Body of pancreas (tissue), 4 donors: ENCODE measurements at regions not wholly inside any gene's neighbourhood (a gene's known extent, or its start where the extent isn't known, plus 50 kb on each side); places are given as distances from the start of the nearest gene placed in this dataset.

ENCODE experiments used
- ATAC-seq: fragments of 150-250 bp; one replicate; pipeline ENCODE4 v1.9.1; 2016
- DNase-seq, 4 donors: peaks; one replicate each; pipeline ENCODE4 v3.0.0-alpha.2; 2019
- H3K27ac ChIP-seq, 4 donors: fragments of 200-600 bp; sonication (generic); 1 replicate in 3 of 4; 2 replicates in 1 of 4; pipeline versions ENCODE4 v1.5.1 to v1.6.1; 2016 to 2019; ENCODE audit warnings: mild to moderate bottlenecking in 1 of 4, mixed read lengths in 1 of 4, moderate library complexity in 1 of 4
- H3K27me3 ChIP-seq, 2 donors: fragments of 200-600 bp; sonication (generic); one replicate each; pipeline ENCODE4 v1.6.0; 2016; ENCODE audit warnings: mild to moderate bottlenecking in 1 of 2
- H3K36me3 ChIP-seq, 2 donors: fragments of 200-600 bp; sonication (generic); replicated peaks in 1 of 2; 2 replicates each; pipeline ENCODE4 v1.5.1; 2016; ENCODE audit warnings: low read depth in 2 of 2; ENCODE audit not compliant: insufficient read depth in 1 of 2
- H3K4me1 ChIP-seq: fragments of 200-600 bp; sonication (generic); one replicate; pipeline ENCODE4 v1.6.0; 2016
- H3K4me3 ChIP-seq, 2 donors: fragments of 200-600 bp; sonication (generic); 1 replicate in 1 of 2; 2 replicates in 1 of 2; pipeline ENCODE4 v1.5.1; 2016 to 2019
- H3K9me3 ChIP-seq, 3 donors: fragments of 200-600 bp; sonication (generic); 1 replicate in 2 of 3; 2 replicates in 1 of 3; pipeline ENCODE4 v1.5.1; 2016
- CTCF ChIP-seq, 7 experiments: fragments of 450-650 bp in 4 of 7; fragments of 200-600 bp in 3 of 7; sonication (generic) in 3 of 7; IDR thresholded peaks; one replicate each; pipeline ENCODE4 v1.5.1; 2016 to 2019; ENCODE audit warnings: antibody characterized with exemption in 7 of 7
- POLR2A ChIP-seq, 3 donors: fragments of 450-650 bp; IDR thresholded peaks; one replicate each; pipeline ENCODE4 v1.6.1; 2016; ENCODE audit warnings: antibody characterized with exemption in 3 of 3, mild to moderate bottlenecking in 2 of 3
- WGBS, 2 donors: methylation state at CpG; one replicate each; pipeline ENCODE4 v1.1.5; 2017; 5-methylcytosine and 5-hydroxymethylcytosine counted together
- intact Hi-C: fragments of 100-400 bp; cut with DNase I; formaldehyde crosslinking; loops from one replicate; pipeline ENCODE4 v1.15.1; 2023

GRCh38 chr4:125729171-125729570 is 414.4 kb downstream of the FAT4 start:
- Histone ChIP-seq H3K36me3 (no peaks in the 10 kb centered on the region), H3K27ac (no peak overlapping the region), H3K4me3 (no peak overlapping the region), H3K4me1 (no peaks in the 10 kb centered on the region), H3K9me3 (no peaks in the 10 kb centered on the region), H3K27me3 (no peaks in the 10 kb centered on the region)
- intact Hi-C loops: no loop called here
- no peak for ATAC-seq
- DNase-seq: no peak
- TF ChIP-seq CTCF (IDR thresholded peaks at IDR 0.05) (no peak), POLR2A (IDR thresholded peaks at IDR 0.05) (no peak)

- TF ChIP-seq POLR2A (IDR thresholded peaks at IDR 0.05) (no peak), CTCF (IDR thresholded peaks at IDR 0.05) (no peak)
- Histone ChIP-seq H3K27me3 (no peaks in the 10 kb centered on the region), H3K4me3 (no peak overlapping the region), H3K9me3 (no peaks in the 10 kb centered on the region), H3K27ac (no peak overlapping the region), H3K4me1 (peaks cover 7% of the 10 kb centered on the region), H3K36me3 (no peaks in the 10 kb centered on the region)
- intact Hi-C loops: no loop called here
- 42 to 50% methylated on average over 1 of the region's 1 CpG for WGBS, 2 donors
- no peak for ATAC-seq
- DNase-seq: no peak
Observed at GRCh38 chr4:125732632-125733031, 417.9 kb downstream of the FAT4 start.

- intact Hi-C loops: no loop called here
- 47% methylated on average over 5 of the region's 5 CpGs for WGBS, 2 donors
- peak overlapping the region in 3 of 4 donors; percentile 25 to 76 (median 64) for H3K27ac ChIP-seq
Observed at GRCh38 chr4:125734504-125734903, 419.7 kb downstream of the FAT4 start.

GRCh38 chr4:125735102-125735501 is 420.3 kb downstream of the FAT4 start:
- Histone ChIP-seq H3K4me3 (no peak overlapping the region), H3K4me1 (peaks cover 7% of the 10 kb centered on the region), H3K36me3 (no peaks in the 10 kb centered on the region), H3K27ac (peak overlapping the region in 3 of 4 donors; percentile 25 to 76 (median 64)), H3K9me3 (no peaks in the 10 kb centered on the region), H3K27me3 (no peaks in the 10 kb centered on the region)
- WGBS, 2 donors: 26 to 30% methylated on average over 4 of the region's 4 CpGs
- no peak for TF ChIP-seq CTCF (IDR thresholded peaks at IDR 0.05)
- no peak for TF ChIP-seq POLR2A (IDR thresholded peaks at IDR 0.05)
- peak; percentile 92 for ATAC-seq
- peak; percentile 23 to 43 (median 32) for DNase-seq
- intact Hi-C loops: no loop called here

More at GRCh38 chr4:125734504-125734903, 419.7 kb downstream of the FAT4 start:
- TF ChIP-seq POLR2A (IDR thresholded peaks at IDR 0.05): no peak
- TF ChIP-seq CTCF (IDR thresholded peaks at IDR 0.05): no peak
- Histone ChIP-seq H3K27me3 (no peaks in the 10 kb centered on the region), H3K4me3 (no peak overlapping the region), H3K9me3 (no peaks in the 10 kb centered on the region), H3K4me1 (peaks cover 7% of the 10 kb centered on the region), H3K36me3 (no peaks in the 10 kb centered on the region)
- DNase-seq (no peak), ATAC-seq (peak; percentile 32)

- TF ChIP-seq CTCF (IDR thresholded peaks at IDR 0.05) (no peak), POLR2A (IDR thresholded peaks at IDR 0.05) (no peak)
- DNase-seq (no peak), ATAC-seq (no peak)
- 72 to 79% methylated on average over 1 of the region's 1 CpG for WGBS, 2 donors
- intact Hi-C loops: no loop called here
- peak overlapping the region in 1 of 4 donors; percentile 36 for H3K27ac ChIP-seq
- H3K4me1 ChIP-seq: peaks cover 7% of the 10 kb centered on the region
- no peaks in the 10 kb centered on the region for H3K9me3 ChIP-seq
- no peaks in the 10 kb centered on the region for H3K27me3 ChIP-seq
- no peaks in the 10 kb centered on the region for H3K36me3 ChIP-seq
- no peak overlapping the region for H3K4me3 ChIP-seq
Observed at GRCh38 chr4:125736057-125736456, 421.3 kb downstream of the FAT4 start.
